GM19023 (cell line): ENCODE measurements at regions not wholly inside any gene's neighbourhood (a gene's known extent, or its start where the extent isn't known, plus 50 kb on each side); places are given as distances from the start of the nearest gene placed in this dataset.
"Not testable (repeated sequence)": the region's sequence is repeated elsewhere in the genome, so short reads cannot be mapped to it uniquely, and the experiment has no call there.

Experiments used
- ATAC-seq: cut with Tn5 transposase; IDR thresholded peaks from one replicate; pipeline ENCODE4 v1.9.1; 2021; ENCODE audit warnings: mild to moderate bottlenecking, moderate library complexity; ENCODE audit not compliant: unreplicated experiment

GRCh38 chr3:161894657-161895056, 398.0 kb downstream of the OTOL1 start:
- no peak for ATAC-seq

- no peak for ATAC-seq
Measured at GRCh38 chr3:161905520-161906132, 409.0 kb downstream of the OTOL1 start.

- no peak for ATAC-seq
Measured at GRCh38 chr3:161913786-161914389, 417.3 kb downstream of the OTOL1 start.

- ATAC-seq: no peak
Measured at GRCh38 chr3:161914703-161915417, 418.3 kb downstream of the OTOL1 start.

GRCh38 chr3:161915418-161915750, 418.8 kb downstream of the OTOL1 start:
- ATAC-seq: no peak

- ATAC-seq: no peak
Measured at GRCh38 chr3:161920196-161920595, 423.6 kb downstream of the OTOL1 start.

- ATAC-seq: no peak
Measured at GRCh38 chr3:161925749-161926360, 429.2 kb downstream of the OTOL1 start.

GRCh38 chr3:161927131-161927530, 430.5 kb downstream of the OTOL1 start:
- ATAC-seq: no peak

GRCh38 chr3:161939918-161940620, 443.5 kb downstream of the OTOL1 start:
- ATAC-seq: no peak

- no peak for ATAC-seq
Measured at GRCh38 chr3:161940621-161940965, 444.0 kb downstream of the OTOL1 start.

- ATAC-seq: no peak
Measured at GRCh38 chr3:161941891-161942290, 445.3 kb downstream of the OTOL1 start.

GRCh38 chr3:161943801-161944345, 447.3 kb downstream of the OTOL1 start:
- ATAC-seq: not testable (repeated sequence)

- no peak for ATAC-seq
Measured at GRCh38 chr3:161946443-161946960, 449.9 kb downstream of the OTOL1 start.

- no peak for ATAC-seq
Measured at GRCh38 chr3:161950318-161950868, 453.8 kb downstream of the OTOL1 start.

- ATAC-seq: no peak
Measured at GRCh38 chr3:161957467-161957866, 460.9 kb downstream of the OTOL1 start.

GRCh38 chr3:161964857-161965256, 468.2 kb downstream of the OTOL1 start:
- ATAC-seq: no peak

GRCh38 chr3:161969867-161970266, 473.3 kb downstream of the OTOL1 start:
- no peak for ATAC-seq

- no peak for ATAC-seq
Measured at GRCh38 chr3:161975201-161975600, 478.6 kb downstream of the OTOL1 start.

- ATAC-seq: no peak
Measured at GRCh38 chr3:161977063-161977462, 480.5 kb downstream of the OTOL1 start.

GRCh38 chr3:161977850-161978249, 481.2 kb downstream of the OTOL1 start:
- ATAC-seq: no peak

GRCh38 chr3:161987933-161988332, 491.3 kb downstream of the OTOL1 start:
- ATAC-seq: no peak
